SK-N-SH (cell line): ENCODE measurements at regions not wholly inside any gene's neighbourhood (a gene's known extent, or its start where the extent isn't known, plus 50 kb on each side); places are given as distances from the start of the nearest gene placed in this dataset.

ENCODE experiments used
- CTCF ChIA-PET: fragments of 300-600, 350-600 bp; formaldehyde crosslinking; extraction: SDS; loops from one replicate; lab custom pipeline; 2021; lab: Yijun Ruan, JAX
- POLR2A ChIA-PET: fragments of 350-600 bp; sonication (Branson Sonifier 250); formaldehyde crosslinking; extraction: SDS; loops from one replicate; lab custom pipeline; 2020; ENCODE audit warnings: antibody characterized with exemption, inconsistent platforms; lab: Yijun Ruan, JAX
- DNase-seq: peaks from one replicate; pipeline ENCODE4 v3.0.0; 2012
- H2AFZ ChIP-seq: fragments of 200-600 bp; sonication (generic); 2 replicates; pipeline ENCODE4 v1.8.1; 2016; ENCODE audit warnings: antibody characterized with exemption, mild to moderate bottlenecking, low read depth
- H3F3A ChIP-seq: fragments of 200-600 bp; sonication (generic); replicated peaks from 2 replicates; pipeline ENCODE3; 2016; ENCODE audit warnings: antibody characterized with exemption, mild to moderate bottlenecking; ENCODE audit not compliant: insufficient read depth
- H3K27ac ChIP-seq, 2 experiments: fragments of 200-500 bp in 1 of 2; fragments of 200-600 bp in 1 of 2; sonication (Bioruptor generic) in 1 of 2; sonication (generic), shearing (Covaris generic) in 1 of 2; 2 replicates each; pipeline versions ENCODE4 v1.5.1 to v1.6.1; 2014 to 2016; ENCODE audit warnings: low read depth in 2 of 2, inconsistent platforms in 1 of 2, low read length in 1 of 2, mild to moderate bottlenecking in 1 of 2, mixed read lengths in 1 of 2
- H3K27me3 ChIP-seq: fragments of 200-600 bp; sonication (generic), shearing (Covaris generic); 2 replicates; pipeline ENCODE4 v1.6.1; 2016; ENCODE audit warnings: mixed run types; ENCODE audit not compliant: insufficient read depth
- H3K36me3 ChIP-seq, 2 experiments: fragments of 200-500 bp in 1 of 2; fragments of 200-600 bp in 1 of 2; sonication (Bioruptor generic) in 1 of 2; sonication (generic) in 1 of 2; replicated peaks in 1 of 2; 2 replicates each; pipeline versions ENCODE3 to v1.5.1; 2014 to 2016; ENCODE audit warnings: low read length in 1 of 2, mild to moderate bottlenecking in 1 of 2; ENCODE audit not compliant: insufficient read depth in 2 of 2, control insufficient read depth in 1 of 2
- H3K4me1 ChIP-seq, 2 experiments: fragments of 200-500 bp in 1 of 2; fragments of 200-600 bp in 1 of 2; sonication (Bioruptor generic) in 1 of 2; sonication (generic), shearing (Covaris generic) in 1 of 2; 2 replicates each; pipeline versions ENCODE4 v1.5.1 to v1.6.1; 2014 to 2016; ENCODE audit warnings: low read depth in 1 of 2, low read length in 1 of 2, mixed run types in 1 of 2; ENCODE audit not compliant: insufficient read depth in 2 of 2, control insufficient read depth in 1 of 2
- H3K4me2 ChIP-seq: fragments of 200-600 bp; sonication (generic), shearing (Covaris generic); 2 replicates; pipeline ENCODE4 v1.6.1; 2017; ENCODE audit warnings: mixed run types
- H3K4me3 ChIP-seq, 2 experiments: fragments of 200-500 bp in 1 of 2; fragments of 200-600 bp in 1 of 2; sonication (Bioruptor generic) in 1 of 2; sonication (generic), shearing (Covaris generic) in 1 of 2; 2 replicates each; pipeline versions ENCODE4 v1.5.1 to v1.8.1; 2014 to 2016; ENCODE audit warnings: low read depth in 2 of 2, inconsistent platforms in 1 of 2, low read length in 1 of 2, mild to moderate bottlenecking in 1 of 2, mixed read lengths in 1 of 2, moderate library complexity in 1 of 2
- H3K79me2 ChIP-seq: fragments of 200-600 bp; sonication (generic); 2 replicates; pipeline ENCODE4 v1.8.1; 2017; ENCODE audit warnings: mild to moderate bottlenecking; ENCODE audit not compliant: insufficient read depth
- H3K9ac ChIP-seq: fragments of 200-600 bp; sonication (generic); 2 replicates; pipeline ENCODE4 v1.6.1; 2017; ENCODE audit warnings: mixed run types
- H3K9me2 ChIP-seq: fragments of 200-600 bp; sonication (generic); 2 replicates; pipeline ENCODE4 v1.6.1; 2017; ENCODE audit warnings: mixed run types
- H3K9me3 ChIP-seq: fragments of 200-600 bp; sonication (generic); 2 replicates; pipeline ENCODE4 v1.6.1; 2017; ENCODE audit warnings: mixed run types, mild to moderate bottlenecking, moderate library complexity
- H4K20me1 ChIP-seq: fragments of 200-600 bp; sonication (generic); 2 replicates; pipeline ENCODE4 v1.6.1; 2017; ENCODE audit warnings: mild to moderate bottlenecking, mixed run types; ENCODE audit not compliant: insufficient read depth
- CHD2 ChIP-seq: fragments of 150-350 bp; IDR thresholded peaks from 2 replicates; pipeline ENCODE4 v1.6.1; 2018; ENCODE audit warnings: low read length; ENCODE audit not compliant: partially characterized antibody
- ELF1 ChIP-seq: IDR thresholded peaks from 2 replicates; pipeline ENCODE4 v1.4.0; 2012
- EP300 ChIP-seq, 2 experiments: IDR thresholded peaks; 2 replicates each; pipeline versions ENCODE4 v1.4.0 to v1.6.1; 2012; ENCODE audit warnings: borderline replicate concordance in 1 of 2, low read depth in 1 of 2, low read length in 1 of 2
- FOSL2 ChIP-seq: IDR thresholded peaks from 2 replicates; pipeline ENCODE4 v1.4.0; 2012; ENCODE audit warnings: low read depth, mild to moderate bottlenecking, moderate library complexity, borderline replicate concordance
- GATA2 ChIP-seq: sonication (generic); formaldehyde crosslinking; IDR thresholded peaks from 2 replicates; pipeline ENCODE4 v1.5.0; 2020; ENCODE audit warnings: mild to moderate bottlenecking, missing genetic modification reagents
- JUND ChIP-seq: IDR thresholded peaks from 2 replicates; pipeline ENCODE4 v1.4.0; 2012
- MEF2A ChIP-seq: IDR thresholded peaks from 2 replicates; pipeline ENCODE4 v1.4.0; 2012; ENCODE audit warnings: low read depth, borderline replicate concordance
- NFIC ChIP-seq: IDR thresholded peaks from 2 replicates; pipeline ENCODE4 v1.4.0; 2012; ENCODE audit warnings: borderline replicate concordance
- NRF1 ChIP-seq: IDR thresholded peaks from 2 replicates; pipeline ENCODE4 v1.6.1; 2012; ENCODE audit warnings: low read depth, mild to moderate bottlenecking, low read length
- POLR2AphosphoS5 ChIP-seq: IDR thresholded peaks from 2 replicates; pipeline ENCODE4 v1.6.1; 2012; ENCODE audit warnings: low read depth, low read length
- RCOR1 ChIP-seq: fragments of 150-350 bp; IDR thresholded peaks from 2 replicates; pipeline ENCODE4 v1.6.1; 2017; ENCODE audit warnings: antibody characterized with exemption, low read length
- RFX5 ChIP-seq: IDR thresholded peaks from 2 replicates; pipeline ENCODE4 v1.6.1; 2012; ENCODE audit warnings: mild to moderate bottlenecking, improper control_type of control experiment, low read length
- RXRA ChIP-seq: IDR thresholded peaks from 2 replicates; pipeline ENCODE4 v1.4.0; 2012; ENCODE audit warnings: low read depth, mild to moderate bottlenecking, borderline replicate concordance
- SIN3A ChIP-seq: IDR thresholded peaks from 2 replicates; pipeline ENCODE4 v1.6.1; 2012; ENCODE audit warnings: low read depth, mild to moderate bottlenecking, low read length, moderate library complexity, borderline replicate concordance
- TAF1 ChIP-seq: IDR thresholded peaks from 2 replicates; pipeline ENCODE4 v1.6.1; 2012; ENCODE audit warnings: low read depth, mild to moderate bottlenecking, low read length, moderate library complexity, borderline replicate concordance
- TCF12 ChIP-seq: IDR thresholded peaks from 2 replicates; pipeline ENCODE4 v1.4.0; 2012
- WGBS: methylation state at CpG from one replicate; pipeline ENCODE4 v1.1.6; 2017; ENCODE audit warnings: low lambda C conversion rate; 5-methylcytosine and 5-hydroxymethylcytosine counted together
- TF ChIP-seq, protein P1 (sequence below): IDR thresholded peaks from 2 replicates; pipeline ENCODE4 v1.4.0; 2012; ENCODE audit warnings: low read depth, borderline replicate concordance
- TF ChIP-seq, protein P2 (sequence below): fragments of 200-600 bp; sonication (generic); IDR thresholded peaks from 2 replicates; pipeline ENCODE4 v1.6.1; 2017; ENCODE audit warnings: antibody characterized with exemption, mild to moderate bottlenecking, moderate library complexity
- TF ChIP-seq, protein P3 (sequence below): IDR thresholded peaks from 2 replicates; pipeline ENCODE4 v1.4.0; 2012; ENCODE audit warnings: low read depth, borderline replicate concordance
- TF ChIP-seq, protein P4 (sequence below): fragments of 150-350 bp; IDR thresholded peaks from 2 replicates; pipeline ENCODE4 v1.6.1; 2016; ENCODE audit warnings: mild to moderate bottlenecking, low read depth, low read length
- TF ChIP-seq, protein P5 (sequence below): IDR thresholded peaks from 2 replicates; pipeline ENCODE4 v1.4.0; 2012; ENCODE audit warnings: low read depth
- TF ChIP-seq, protein P6 (sequence below): fragments of 150-350 bp; IDR thresholded peaks from 2 replicates; pipeline ENCODE4 v1.6.1; 2017; ENCODE audit warnings: antibody characterized with exemption, low read length, low read depth, borderline replicate concordance

DNA sequence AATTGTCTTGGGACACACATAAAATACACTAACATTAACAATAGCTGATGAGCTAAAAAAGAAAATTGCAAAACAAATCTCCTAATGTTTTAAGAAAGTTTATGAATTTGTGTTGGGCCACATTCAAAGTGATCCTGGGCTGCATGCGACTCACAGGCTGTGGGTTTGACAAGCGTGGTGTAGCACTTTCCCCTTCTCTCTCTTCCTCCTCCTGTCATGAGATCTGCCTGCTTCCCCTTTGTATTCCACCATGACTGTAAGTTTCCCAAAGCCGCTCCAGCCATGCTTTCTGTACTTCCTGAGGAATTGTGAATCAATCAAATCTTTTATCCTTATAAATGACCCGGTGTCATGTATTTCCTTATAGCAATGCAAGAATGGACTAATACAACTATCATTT, 178.0 kb downstream of the TLR4 start:
- no peak overlapping the region for H3K4me3 ChIP-seq
- H2AFZ ChIP-seq, result no peak overlapping the region
- no peaks in the 10 kb centered on the region for H3K79me2 ChIP-seq
- no peaks in the 10 kb centered on the region for H4K20me1 ChIP-seq
- no peaks in the 10 kb centered on the region for H3K9me3 ChIP-seq
- no peaks in the 10 kb centered on the region for H3F3A ChIP-seq
- H3K4me2 ChIP-seq, result no peak overlapping the region
- no peaks in the 10 kb centered on the region for H3K9me2 ChIP-seq
- TF ChIP-seq FOSL2 (no peak), MEF2A (no peak), NRF1 (no peak), CHD2 (no peak), TCF12 (no peak)
- TF ChIP-seq, protein P1, sequence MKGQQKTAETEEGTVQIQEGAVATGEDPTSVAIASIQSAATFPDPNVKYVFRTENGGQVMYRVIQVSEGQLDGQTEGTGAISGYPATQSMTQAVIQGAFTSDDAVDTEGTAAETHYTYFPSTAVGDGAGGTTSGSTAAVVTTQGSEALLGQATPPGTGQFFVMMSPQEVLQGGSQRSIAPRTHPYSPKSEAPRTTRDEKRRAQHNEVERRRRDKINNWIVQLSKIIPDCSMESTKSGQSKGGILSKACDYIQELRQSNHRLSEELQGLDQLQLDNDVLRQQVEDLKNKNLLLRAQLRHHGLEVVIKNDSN, result no peak
- TF ChIP-seq, protein P2, sequence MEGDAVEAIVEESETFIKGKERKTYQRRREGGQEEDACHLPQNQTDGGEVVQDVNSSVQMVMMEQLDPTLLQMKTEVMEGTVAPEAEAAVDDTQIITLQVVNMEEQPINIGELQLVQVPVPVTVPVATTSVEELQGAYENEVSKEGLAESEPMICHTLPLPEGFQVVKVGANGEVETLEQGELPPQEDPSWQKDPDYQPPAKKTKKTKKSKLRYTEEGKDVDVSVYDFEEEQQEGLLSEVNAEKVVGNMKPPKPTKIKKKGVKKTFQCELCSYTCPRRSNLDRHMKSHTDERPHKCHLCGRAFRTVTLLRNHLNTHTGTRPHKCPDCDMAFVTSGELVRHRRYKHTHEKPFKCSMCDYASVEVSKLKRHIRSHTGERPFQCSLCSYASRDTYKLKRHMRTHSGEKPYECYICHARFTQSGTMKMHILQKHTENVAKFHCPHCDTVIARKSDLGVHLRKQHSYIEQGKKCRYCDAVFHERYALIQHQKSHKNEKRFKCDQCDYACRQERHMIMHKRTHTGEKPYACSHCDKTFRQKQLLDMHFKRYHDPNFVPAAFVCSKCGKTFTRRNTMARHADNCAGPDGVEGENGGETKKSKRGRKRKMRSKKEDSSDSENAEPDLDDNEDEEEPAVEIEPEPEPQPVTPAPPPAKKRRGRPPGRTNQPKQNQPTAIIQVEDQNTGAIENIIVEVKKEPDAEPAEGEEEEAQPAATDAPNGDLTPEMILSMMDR, result no peak
- TF ChIP-seq, protein P3, sequence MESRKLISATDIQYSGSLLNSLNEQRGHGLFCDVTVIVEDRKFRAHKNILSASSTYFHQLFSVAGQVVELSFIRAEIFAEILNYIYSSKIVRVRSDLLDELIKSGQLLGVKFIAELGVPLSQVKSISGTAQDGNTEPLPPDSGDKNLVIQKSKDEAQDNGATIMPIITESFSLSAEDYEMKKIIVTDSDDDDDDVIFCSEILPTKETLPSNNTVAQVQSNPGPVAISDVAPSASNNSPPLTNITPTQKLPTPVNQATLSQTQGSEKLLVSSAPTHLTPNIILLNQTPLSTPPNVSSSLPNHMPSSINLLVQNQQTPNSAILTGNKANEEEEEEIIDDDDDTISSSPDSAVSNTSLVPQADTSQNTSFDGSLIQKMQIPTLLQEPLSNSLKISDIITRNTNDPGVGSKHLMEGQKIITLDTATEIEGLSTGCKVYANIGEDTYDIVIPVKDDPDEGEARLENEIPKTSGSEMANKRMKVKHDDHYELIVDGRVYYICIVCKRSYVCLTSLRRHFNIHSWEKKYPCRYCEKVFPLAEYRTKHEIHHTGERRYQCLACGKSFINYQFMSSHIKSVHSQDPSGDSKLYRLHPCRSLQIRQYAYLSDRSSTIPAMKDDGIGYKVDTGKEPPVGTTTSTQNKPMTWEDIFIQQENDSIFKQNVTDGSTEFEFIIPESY, result no peak
- TF ChIP-seq, protein P4, sequence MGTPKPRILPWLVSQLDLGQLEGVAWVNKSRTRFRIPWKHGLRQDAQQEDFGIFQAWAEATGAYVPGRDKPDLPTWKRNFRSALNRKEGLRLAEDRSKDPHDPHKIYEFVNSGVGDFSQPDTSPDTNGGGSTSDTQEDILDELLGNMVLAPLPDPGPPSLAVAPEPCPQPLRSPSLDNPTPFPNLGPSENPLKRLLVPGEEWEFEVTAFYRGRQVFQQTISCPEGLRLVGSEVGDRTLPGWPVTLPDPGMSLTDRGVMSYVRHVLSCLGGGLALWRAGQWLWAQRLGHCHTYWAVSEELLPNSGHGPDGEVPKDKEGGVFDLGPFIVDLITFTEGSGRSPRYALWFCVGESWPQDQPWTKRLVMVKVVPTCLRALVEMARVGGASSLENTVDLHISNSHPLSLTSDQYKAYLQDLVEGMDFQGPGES, result no peak
- no peak overlapping the region for H3K9ac ChIP-seq
- WGBS, result 47% methylated on average over 4 of the region's 4 CpGs
- no peak for DNase-seq
- ChIA-PET POLR2A (no interaction called here), CTCF (interaction anchor here (0.9 kb wide), 1 partner anchor 17 kb away, joined by 3 read pairs; no protein-coding TSS in a partner anchor)
- H3K4me1 ChIP-seq, result no peaks in the 10 kb centered on the region
- no peaks in the 10 kb centered on the region for H3K36me3 ChIP-seq
- H3K27me3 ChIP-seq, result no peaks in the 10 kb centered on the region
- H3K27ac ChIP-seq, result no peak overlapping the region

DNA sequence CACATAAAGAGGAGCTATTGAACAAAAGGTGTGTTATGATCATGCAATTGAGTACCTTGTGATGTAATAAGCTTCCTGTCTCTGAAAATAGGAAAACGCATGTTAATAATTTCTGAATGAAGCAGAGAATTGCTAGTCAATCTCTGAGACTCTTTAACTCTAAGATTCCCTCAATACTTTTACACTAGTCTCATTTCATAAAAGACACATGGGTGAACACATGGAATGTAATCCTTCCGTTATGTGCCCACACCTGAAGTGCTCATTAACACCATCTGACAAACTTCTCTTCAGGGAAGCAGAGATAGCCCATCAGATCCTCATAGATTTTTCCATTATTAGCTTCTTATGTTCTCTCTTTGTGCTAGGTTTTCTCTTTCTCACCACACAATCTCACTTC, 182.4 kb downstream of the TLR4 start:
- Histone ChIP-seq H3K4me3 (no peak overlapping the region), H3K79me2 (no peaks in the 10 kb centered on the region), H3K4me2 (no peak overlapping the region), H3K36me3 (no peaks in the 10 kb centered on the region), H3K4me1 (no peaks in the 10 kb centered on the region), H3K9me2 (no peaks in the 10 kb centered on the region), H3K9ac (no peak overlapping the region), H4K20me1 (no peaks in the 10 kb centered on the region), H3F3A (no peaks in the 10 kb centered on the region), H3K27ac (no peak overlapping the region), H3K9me3 (no peaks in the 10 kb centered on the region), H2AFZ (no peak overlapping the region), H3K27me3 (no peaks in the 10 kb centered on the region)
- CTCF ChIA-PET, result interaction anchor here (1.4 kb wide), 1 partner anchor 105 kb away, joined by 4 read pairs; no protein-coding TSS in a partner anchor
- POLR2A ChIA-PET, result no interaction called here
- 33% methylated on average over 2 of the region's 2 CpGs for WGBS
- DNase-seq, result no peak
- TF ChIP-seq, protein P5, sequence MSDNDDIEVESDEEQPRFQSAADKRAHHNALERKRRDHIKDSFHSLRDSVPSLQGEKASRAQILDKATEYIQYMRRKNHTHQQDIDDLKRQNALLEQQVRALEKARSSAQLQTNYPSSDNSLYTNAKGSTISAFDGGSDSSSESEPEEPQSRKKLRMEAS, result no peak
- TF ChIP-seq EP300 (IDR thresholded peaks at IDR 0.05; ENCODE audit: borderline replicate concordance in 1 of 2, low read depth in 1 of 2, low read length in 1 of 2), result no peak
- no peak for TF ChIP-seq SIN3A
- TF ChIP-seq MEF2A, result no peak
- no peak for TF ChIP-seq JUND
- TF ChIP-seq TAF1, result no peak
- no peak for TF ChIP-seq GATA2 (CRISPR knock-in tag)
- no peak for TF ChIP-seq NRF1
- no peak for TF ChIP-seq RCOR1
- TF ChIP-seq POLR2AphosphoS5, result no peak
- TF ChIP-seq NFIC, result no peak
- TF ChIP-seq RXRA, result no peak
- TF ChIP-seq RFX5, result no peak
- TF ChIP-seq ELF1, result no peak
- TF ChIP-seq, protein P6, sequence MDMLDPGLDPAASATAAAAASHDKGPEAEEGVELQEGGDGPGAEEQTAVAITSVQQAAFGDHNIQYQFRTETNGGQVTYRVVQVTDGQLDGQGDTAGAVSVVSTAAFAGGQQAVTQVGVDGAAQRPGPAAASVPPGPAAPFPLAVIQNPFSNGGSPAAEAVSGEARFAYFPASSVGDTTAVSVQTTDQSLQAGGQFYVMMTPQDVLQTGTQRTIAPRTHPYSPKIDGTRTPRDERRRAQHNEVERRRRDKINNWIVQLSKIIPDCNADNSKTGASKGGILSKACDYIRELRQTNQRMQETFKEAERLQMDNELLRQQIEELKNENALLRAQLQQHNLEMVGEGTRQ, result no peak
